Activated effector memory CD4-positive, alpha-beta T cell treated with anti-CD3 and anti-CD28 coated beads, Interleukin-2, amount 50 U/mL, for 16 hours (primary cell): ENCODE measurements at regions not wholly inside any gene's neighbourhood (a gene's known extent, or its start where the extent isn't known, plus 50 kb on each side); places are given as distances from the start of the nearest gene placed in this dataset.
"Not testable (repeated sequence)": the region's sequence is repeated elsewhere in the genome, so short reads cannot be mapped to it uniquely, and the experiment has no call there.

Experiments
- DNase-seq: peaks from one replicate; pipeline ENCODE4 v3.0.0-alpha.2; 2020

DNA sequence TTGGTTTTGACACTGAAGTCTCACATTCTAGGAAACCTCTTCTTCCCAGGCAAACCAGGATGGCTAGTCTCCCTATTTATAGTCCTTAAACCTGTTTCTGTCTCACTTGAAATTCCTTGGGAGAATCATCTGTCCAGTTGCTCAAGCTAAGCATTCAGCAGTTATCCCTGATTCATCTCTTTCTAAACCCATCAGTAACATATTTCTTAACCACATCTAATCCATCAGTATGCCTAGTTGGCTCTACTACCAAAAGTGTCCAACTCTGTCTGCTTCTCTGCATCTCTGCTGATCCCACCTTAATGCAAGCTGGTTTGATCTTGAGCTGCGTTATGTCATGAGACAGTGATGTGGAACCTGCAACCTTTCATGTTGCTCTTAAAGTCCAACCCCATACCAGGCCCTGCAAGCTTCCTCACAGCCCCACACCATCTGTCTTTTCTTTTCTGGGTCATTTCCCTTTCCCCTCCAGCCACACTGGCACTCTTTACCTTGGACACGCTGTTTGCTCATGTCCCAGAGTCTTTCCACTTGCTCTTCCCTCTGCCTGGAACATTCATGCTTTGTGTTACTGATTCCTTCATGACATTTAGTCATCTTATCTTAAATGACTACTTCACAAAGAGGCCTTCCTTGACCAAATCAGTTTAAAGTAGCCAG is 380.8 kb upstream of the RGS6 start:
- no peak for DNase-seq

GRCh38 chr14:71552809-71553208 is 379.4 kb upstream of the RGS6 start:
- DNase-seq = no peak

DNA sequence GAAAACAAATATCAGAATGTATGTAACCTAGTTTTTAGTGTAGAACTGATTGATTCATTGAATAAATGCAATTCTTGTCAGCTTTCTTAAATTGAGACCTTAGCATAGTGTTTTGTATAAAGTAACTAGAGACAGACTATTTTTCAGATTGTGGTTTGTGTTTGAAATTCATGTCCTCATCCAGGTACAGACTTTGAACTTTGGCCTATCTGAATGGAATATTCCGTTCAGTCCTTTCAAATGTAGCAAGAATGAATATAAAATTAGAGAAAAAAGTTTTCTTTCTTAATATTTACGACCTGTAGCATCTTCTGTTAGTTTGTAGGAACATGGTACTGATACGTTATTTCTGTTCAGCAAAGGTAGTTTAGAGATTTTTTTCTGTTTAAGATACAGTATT is 378.4 kb upstream of the RGS6 start:
- no peak for DNase-seq

GRCh38 chr14:71554323-71554722 is 377.9 kb upstream of the RGS6 start:
- no peak for DNase-seq

GRCh38 chr14:71554959-71555612 is 377.1 kb upstream of the RGS6 start:
- DNase-seq = no peak

- peak; percentile 85 for DNase-seq
These were observed 376.3 kb upstream of the RGS6 start for GRCh38 chr14:71555654-71556559.

DNA sequence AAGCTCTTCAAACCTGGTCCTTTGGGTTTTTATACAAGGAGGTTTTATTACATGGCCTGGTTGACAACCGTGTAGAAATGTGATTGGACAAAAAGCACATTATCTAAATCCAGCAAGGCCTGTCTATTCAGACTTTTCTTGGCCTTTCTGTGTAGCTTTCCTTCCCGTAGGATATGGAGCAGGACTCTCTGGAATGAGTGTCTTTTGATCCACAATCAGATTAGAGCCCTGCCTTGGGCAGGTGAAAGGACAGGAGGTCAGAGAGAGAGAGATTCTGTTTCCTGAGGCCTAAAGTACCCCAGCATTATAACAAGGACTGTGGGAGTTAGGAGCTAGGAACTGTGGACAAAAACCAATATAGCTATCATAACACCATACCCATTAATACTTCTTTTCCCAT is 375.5 kb upstream of the RGS6 start:
- DNase-seq = no peak

GRCh38 chr14:71557351-71557750 is 374.9 kb upstream of the RGS6 start:
- no peak for DNase-seq

DNA sequence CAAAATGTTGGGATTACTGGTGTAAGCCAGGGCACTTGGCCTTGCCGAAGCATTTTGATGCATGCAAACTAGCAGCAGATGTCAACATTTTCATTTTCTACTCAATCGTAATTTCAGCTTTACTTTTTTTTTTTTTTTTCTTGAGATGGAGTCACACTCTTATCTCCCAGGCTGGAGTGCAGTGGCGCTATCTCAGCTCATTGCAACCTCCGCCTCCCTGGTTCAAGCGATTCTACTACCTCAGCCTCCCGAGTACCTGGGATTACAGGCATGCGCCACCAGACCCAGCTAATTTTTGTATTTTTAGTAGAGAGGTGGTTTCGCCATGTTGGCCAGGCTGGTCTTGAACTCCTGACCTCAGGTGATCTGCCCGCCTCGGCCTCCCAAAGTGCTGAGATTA is 373.3 kb upstream of the RGS6 start:
- not testable (repeated sequence) for DNase-seq

GRCh38 chr14:71560751-71561150 is 371.5 kb upstream of the RGS6 start:
- no peak for DNase-seq

DNA sequence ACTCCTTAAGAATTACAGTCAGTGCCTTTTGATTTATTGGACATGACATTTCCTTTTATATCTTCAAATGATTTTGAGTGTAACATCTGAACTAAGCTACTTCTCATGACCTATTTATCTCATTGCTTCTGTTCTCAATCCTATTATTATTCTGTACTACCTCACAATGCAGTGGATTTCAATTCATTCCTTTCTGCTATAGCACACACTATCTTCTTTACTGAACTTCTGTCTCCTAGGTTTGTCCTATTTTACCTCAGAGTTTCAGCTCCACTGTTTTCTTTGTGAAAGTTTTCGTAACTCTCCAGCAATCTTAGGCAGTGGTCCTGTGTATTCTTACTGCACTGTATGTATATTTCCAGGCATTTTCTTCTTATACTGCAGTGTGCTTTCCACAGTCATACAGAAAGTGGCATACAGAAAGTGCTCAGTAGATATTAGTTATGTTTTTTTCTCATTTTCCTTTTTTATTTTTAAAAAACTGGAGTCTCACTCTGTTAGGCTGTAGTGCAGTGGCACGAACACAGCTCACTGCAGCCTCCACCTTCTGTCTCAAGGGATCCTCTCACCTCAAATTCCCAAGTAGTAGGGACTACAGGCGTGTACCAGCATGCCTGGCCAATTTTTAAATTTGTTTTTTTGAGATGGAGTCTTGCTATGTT is 368.6 kb upstream of the RGS6 start:
- DNase-seq = no peak

DNA sequence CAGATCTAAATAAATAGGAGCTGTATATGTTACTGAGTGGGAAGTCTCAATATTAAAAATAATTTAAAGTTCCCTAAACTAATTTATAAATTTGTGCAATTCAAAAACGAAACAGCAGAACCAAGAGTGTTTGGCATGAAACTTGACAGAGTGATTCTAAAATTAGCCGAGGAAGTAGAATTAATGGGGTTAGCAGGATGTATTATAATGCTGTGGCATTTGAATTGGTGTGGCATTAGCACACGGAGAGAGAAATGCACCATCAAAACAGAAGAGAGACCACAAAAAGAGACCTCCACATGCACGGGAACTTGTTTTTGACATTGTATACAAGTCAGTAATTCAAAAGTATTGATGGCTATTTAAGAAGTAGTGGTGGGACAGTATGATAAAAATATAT is 366.0 kb upstream of the RGS6 start:
- no peak for DNase-seq

- not testable (repeated sequence) for DNase-seq
These were observed 364.6 kb upstream of the RGS6 start for GRCh38 chr14:71567499-71568133.

- DNase-seq = no peak
These were observed 357.3 kb upstream of the RGS6 start for GRCh38 chr14:71574976-71575375.

DNA sequence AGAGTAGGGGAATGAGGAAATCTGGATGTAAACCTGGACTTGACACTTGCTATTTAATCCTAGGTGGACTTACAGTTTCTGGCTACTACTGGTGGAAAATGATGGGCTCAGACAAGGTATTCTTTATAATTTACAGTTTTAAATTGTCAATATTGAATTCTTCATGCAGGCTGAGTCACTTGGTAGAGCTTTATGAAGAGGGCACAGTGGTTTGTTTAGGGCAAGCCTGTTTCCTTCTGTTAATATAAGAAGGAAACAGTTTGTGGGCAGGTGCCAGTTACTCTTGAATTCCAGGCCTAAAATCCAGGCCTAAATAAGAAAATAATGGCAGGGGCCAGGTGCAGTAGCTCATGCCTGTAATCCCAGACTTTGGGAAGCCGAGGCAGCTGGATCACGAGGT is 355.8 kb upstream of the RGS6 start:
- no peak for DNase-seq

- no peak for DNase-seq
These were observed 352.9 kb upstream of the RGS6 start for GRCh38 chr14:71579331-71579730.

DNA sequence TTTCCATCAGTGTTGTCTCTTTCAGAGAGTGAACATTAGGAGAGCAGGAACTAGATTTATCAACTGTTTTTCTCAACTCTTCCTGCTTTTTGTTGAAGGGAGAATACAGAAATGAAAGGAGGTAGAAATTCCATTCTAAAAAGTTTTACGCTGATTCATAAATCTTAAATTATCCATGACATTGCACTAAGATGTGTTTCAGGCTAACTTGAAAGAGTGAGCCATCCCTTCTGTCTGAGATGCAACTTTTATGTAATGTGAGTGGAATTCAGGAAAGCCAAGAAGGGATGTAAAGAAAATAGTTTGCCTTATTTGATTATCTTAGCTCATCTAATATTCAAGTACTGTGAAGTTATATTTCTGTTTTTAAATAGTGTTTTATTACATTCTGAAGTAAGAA is 349.5 kb upstream of the RGS6 start:
- DNase-seq = no peak

- no peak for DNase-seq
These were observed 349.0 kb upstream of the RGS6 start for GRCh38 chr14:71583194-71583593.

DNA sequence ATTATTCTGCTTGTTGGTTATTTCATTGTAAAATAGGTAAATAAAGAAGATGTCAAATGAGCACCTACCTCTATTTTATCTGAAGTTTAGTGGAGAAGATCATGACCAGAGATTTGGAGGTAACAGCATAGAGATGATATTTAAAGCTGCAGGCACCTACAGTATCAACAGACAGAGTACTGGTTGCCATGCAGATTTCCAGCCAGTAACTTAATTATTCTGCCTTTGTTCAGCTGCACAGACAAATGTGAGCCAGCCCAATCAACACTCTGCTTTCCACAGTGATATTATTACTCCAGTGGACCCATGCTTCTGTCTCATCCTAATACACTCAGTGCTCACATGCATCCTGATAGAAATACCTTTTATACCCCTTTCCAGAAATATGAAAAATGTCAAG is 348.5 kb upstream of the RGS6 start:
- DNase-seq = no peak

DNA sequence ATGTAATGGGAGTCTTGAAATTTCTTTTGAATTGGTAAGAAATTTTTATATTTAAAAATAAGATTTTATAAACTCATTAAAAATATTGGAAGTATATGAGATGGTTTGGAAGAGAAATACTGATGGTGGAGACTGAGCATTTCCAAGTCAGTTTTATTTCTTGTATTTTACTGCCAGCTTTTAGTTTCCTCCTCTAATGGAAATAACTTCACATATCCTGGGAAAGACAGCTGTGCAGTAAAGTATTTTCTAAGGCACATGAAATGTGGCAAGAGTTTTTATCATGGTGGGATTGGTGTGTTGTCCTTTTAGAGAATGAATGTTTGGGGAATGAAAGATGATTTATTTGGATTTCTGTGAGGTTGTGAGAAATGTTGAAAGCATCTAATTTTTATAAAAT is 346.9 kb upstream of the RGS6 start:
- no peak for DNase-seq

GRCh38 chr14:71586131-71586897 is 345.9 kb upstream of the RGS6 start:
- DNase-seq = no peak

DNA sequence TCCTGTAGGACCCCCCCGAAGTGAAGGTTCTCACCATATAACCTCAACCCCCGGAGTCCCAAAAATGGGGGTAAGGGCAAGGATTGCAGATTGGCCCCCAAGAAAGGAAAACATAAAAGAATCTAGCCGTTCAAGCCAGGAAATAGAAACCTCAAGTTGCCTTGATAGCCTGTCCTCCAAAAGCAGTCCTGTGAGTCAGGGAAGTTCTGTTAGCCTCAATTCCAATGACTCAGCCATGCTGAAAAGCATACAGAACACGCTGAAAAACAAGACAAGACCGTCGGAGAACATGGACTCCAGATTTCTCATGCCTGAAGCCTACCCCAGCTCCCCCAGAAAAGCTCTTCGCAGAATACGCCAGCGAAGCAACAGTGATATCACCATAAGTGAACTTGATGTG is 344.2 kb upstream of the RGS6 start:
- DNase-seq = no peak
